K562 (cell line): ENCODE measurements at regions not wholly inside any gene's neighbourhood (a gene's known extent, or its start where the extent isn't known, plus 50 kb on each side); places are given as distances from the start of the nearest gene placed in this dataset.

Source experiments
- BCL6 ChIP-seq: fragments of 250-450 bp; sonication (Bioruptor Pico); IDR thresholded peaks from 2 replicates; pipeline ENCODE4 v1.4.0; 2020
- CREM ChIP-seq: IDR thresholded peaks from 2 replicates; pipeline ENCODE4 v1.6.1; 2014; ENCODE audit warnings: antibody characterized with exemption, low read depth
- GABPB1 ChIP-seq: sonication (generic); formaldehyde crosslinking; IDR thresholded peaks from 2 replicates; pipeline ENCODE4 v1.8.0; 2022; ENCODE audit warnings: mild to moderate bottlenecking, missing genetic modification reagents
- MAZ ChIP-seq, 2 experiments: fragments of 450-650 bp in 1 of 2; sonication (generic) in 1 of 2; formaldehyde crosslinking; IDR thresholded peaks in 1 of 2; conservative IDR thresholded peaks in 1 of 2; 2 replicates each; pipeline versions ENCODE4 v1.4.0 to v1.5.0; 2020; ENCODE audit warnings: mild to moderate bottlenecking in 1 of 2, missing genetic modification reagents in 1 of 2
- ZNF408 ChIP-seq: fragments of 250-450 bp; sonication (Bioruptor Pico); IDR thresholded peaks from 2 replicates; pipeline ENCODE4 v1.4.0; 2020; ENCODE audit warnings: low read depth, mild to moderate bottlenecking, moderate library complexity
- TF ChIP-seq, protein P1 (sequence below): sonication (generic); formaldehyde crosslinking; IDR thresholded peaks from 2 replicates; pipeline ENCODE4 v1.8.0; 2022; ENCODE audit warnings: mild to moderate bottlenecking, missing genetic modification reagents

DNA sequence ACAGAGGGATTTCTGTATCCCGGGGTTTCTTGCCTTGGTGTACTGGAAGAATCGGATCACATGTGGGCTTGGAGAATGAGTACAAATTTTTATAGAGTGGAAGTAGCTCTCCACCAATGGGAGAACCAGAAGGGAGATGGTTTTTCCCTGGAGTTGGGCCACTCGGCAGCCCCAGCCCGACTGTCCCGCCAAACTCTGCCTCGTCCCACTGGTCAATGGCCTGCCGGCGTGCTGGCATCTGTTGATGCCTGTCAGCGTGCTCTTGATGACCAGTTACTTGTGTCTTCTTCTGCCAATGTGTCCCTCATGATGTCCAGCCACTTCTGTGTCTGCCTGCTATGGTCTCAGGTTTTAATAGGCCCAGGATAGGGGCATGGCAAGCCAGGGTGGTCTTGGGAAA is 100.5 kb downstream of the CFAP44 start:
- TF ChIP-seq CREM (no peak), BCL6 (CRISPR knock-in tag) (no peak), MAZ (CRISPR knock-in tag; conservative IDR thresholded peaks at IDR 0.05 in 1 of 2, IDR thresholded peaks at IDR 0.05 in 1 of 2) (no peak), GABPB1 (CRISPR knock-in tag) (no peak), ZNF408 (no peak)
- TF ChIP-seq, protein P1, sequence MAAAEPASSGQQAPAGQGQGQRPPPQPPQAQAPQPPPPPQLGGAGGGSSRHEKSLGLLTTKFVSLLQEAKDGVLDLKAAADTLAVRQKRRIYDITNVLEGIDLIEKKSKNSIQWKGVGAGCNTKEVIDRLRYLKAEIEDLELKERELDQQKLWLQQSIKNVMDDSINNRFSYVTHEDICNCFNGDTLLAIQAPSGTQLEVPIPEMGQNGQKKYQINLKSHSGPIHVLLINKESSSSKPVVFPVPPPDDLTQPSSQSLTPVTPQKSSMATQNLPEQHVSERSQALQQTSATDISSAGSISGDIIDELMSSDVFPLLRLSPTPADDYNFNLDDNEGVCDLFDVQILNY (CRISPR knock-in tag): no peak
